ENCODE measurements at regions not wholly inside any gene's neighbourhood (a gene's known extent, or its start where the extent isn't known, plus 50 kb on each side); places are given as distances from the start of the nearest gene placed in this dataset.

DNA sequence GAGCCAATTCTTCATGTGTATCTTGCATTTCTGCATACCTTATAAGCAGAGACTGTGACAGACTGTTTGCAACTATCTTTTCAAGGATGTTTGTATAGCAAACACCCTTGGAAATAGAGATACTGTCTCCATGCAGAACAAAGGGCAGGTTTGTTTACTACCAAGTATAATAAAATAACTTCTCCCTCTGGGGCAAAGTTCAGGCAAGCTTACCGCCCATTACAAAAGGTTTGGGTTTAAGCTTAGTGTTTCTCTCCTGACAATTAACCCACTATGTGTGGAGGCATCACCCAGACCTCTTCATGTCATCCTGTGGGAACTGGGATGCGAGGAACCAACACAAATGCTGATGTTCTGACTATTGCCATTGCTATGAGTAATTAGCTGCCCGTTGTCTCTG is 479.1 kb upstream of the ZMIZ1 start:
- no CpG with 5 or more reads among the region's 3 CpGs for WGBS (ENCODE audit: extremely low coverage, insufficient coverage, low lambda C conversion rate)
- Histone ChIP-seq H3K18ac (ENCODE audit: low read length) (no peak overlapping the region), H3K79me1 (ENCODE audit: low read length) (no peaks in the 10 kb centered on the region), H2AK5ac (ENCODE audit: low read length) (no peak overlapping the region), H3K4me3 (ENCODE audit: low read length) (no peak overlapping the region), H3K4ac (ENCODE audit: low read depth, low read length) (no peak overlapping the region), H2BK120ac (ENCODE audit: low read depth, low read length) (no peak overlapping the region), H2BK15ac (replicated peaks; ENCODE audit: low read depth) (no peak overlapping the region), H3K27ac (ENCODE audit: low read depth, low read length) (no peak overlapping the region), H3K9ac (ENCODE audit: low read length) (no peak overlapping the region), H4K8ac (ENCODE audit: low read depth, low read length) (no peak overlapping the region), H3K27me3 (ENCODE audit: insufficient read depth, low read length, poor library complexity) (no peaks in the 10 kb centered on the region), H3K23ac (ENCODE audit: low read length) (no peak overlapping the region), H4K5ac (ENCODE audit: low read length) (no peak overlapping the region), H3K4me1 (ENCODE audit: control insufficient read depth, low read depth, low read length) (no peaks in the 10 kb centered on the region), H3K36me3 (ENCODE audit: control insufficient read depth, insufficient read depth, low read length) (no peaks in the 10 kb centered on the region), H3K79me2 (ENCODE audit: control insufficient read depth, insufficient read depth, low read length) (no peaks in the 10 kb centered on the region), H2BK5ac (ENCODE audit: low read length) (no peak overlapping the region), H3K4me2 (ENCODE audit: low read length) (no peak overlapping the region), H3K56ac (ENCODE audit: low read length) (no peak overlapping the region)
- DNase-seq, result no peak

DNA sequence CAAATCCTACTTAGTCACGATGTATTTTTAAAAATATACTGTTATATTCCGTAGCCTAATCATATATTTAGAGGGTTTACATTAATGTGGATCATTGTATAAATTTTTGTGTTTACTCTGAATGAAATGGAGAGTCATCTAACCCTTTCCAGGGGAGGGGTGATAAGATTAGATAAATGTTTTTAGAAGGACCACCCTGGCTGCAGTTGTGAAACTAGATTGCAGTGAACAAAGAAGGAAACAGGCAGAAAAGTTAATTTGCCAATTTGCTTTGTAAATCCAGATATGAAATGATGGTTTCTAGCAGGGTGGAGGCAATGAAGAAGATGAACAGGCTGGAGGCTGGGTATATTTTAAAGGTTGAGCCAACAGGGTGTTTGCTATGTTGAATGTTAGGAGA is 477.7 kb upstream of the ZMIZ1 start:
- H3K36me3 ChIP-seq (ENCODE audit: control insufficient read depth, insufficient read depth, low read length), result no peaks in the 10 kb centered on the region
- H3K27me3 ChIP-seq (ENCODE audit: insufficient read depth, low read length, poor library complexity), result no peaks in the 10 kb centered on the region
- H3K18ac ChIP-seq (ENCODE audit: low read length), result no peak overlapping the region
- no peak overlapping the region for H3K4me2 ChIP-seq (ENCODE audit: low read length)
- no peaks in the 10 kb centered on the region for H3K4me1 ChIP-seq (ENCODE audit: control insufficient read depth, low read depth, low read length)
- no peak overlapping the region for H2BK120ac ChIP-seq (ENCODE audit: low read depth, low read length)
- no peak overlapping the region for H2BK5ac ChIP-seq (ENCODE audit: low read length)
- no peak overlapping the region for H3K4ac ChIP-seq (ENCODE audit: low read depth, low read length)
- H3K27ac ChIP-seq (ENCODE audit: low read depth, low read length), result no peak overlapping the region
- DNase-seq, result no peak
- H3K4me3 ChIP-seq (ENCODE audit: low read length), result no peak overlapping the region
- no peaks in the 10 kb centered on the region for H3K79me1 ChIP-seq (ENCODE audit: low read length)
- no peak overlapping the region for H4K8ac ChIP-seq (ENCODE audit: low read depth, low read length)
- H4K5ac ChIP-seq (ENCODE audit: low read length), result no peak overlapping the region
- H3K79me2 ChIP-seq (ENCODE audit: control insufficient read depth, insufficient read depth, low read length), result no peaks in the 10 kb centered on the region
- no peak overlapping the region for H3K56ac ChIP-seq (ENCODE audit: low read length)
- H2AK5ac ChIP-seq (ENCODE audit: low read length), result no peak overlapping the region
- WGBS (ENCODE audit: extremely low coverage, insufficient coverage, low lambda C conversion rate), result no CpG with 5 or more reads among the region's 2 CpGs
- no peak overlapping the region for H3K9ac ChIP-seq (ENCODE audit: low read length)
- no peak overlapping the region for H2BK15ac ChIP-seq (replicated peaks; ENCODE audit: low read depth)
- no peak overlapping the region for H3K23ac ChIP-seq (ENCODE audit: low read length)

DNA sequence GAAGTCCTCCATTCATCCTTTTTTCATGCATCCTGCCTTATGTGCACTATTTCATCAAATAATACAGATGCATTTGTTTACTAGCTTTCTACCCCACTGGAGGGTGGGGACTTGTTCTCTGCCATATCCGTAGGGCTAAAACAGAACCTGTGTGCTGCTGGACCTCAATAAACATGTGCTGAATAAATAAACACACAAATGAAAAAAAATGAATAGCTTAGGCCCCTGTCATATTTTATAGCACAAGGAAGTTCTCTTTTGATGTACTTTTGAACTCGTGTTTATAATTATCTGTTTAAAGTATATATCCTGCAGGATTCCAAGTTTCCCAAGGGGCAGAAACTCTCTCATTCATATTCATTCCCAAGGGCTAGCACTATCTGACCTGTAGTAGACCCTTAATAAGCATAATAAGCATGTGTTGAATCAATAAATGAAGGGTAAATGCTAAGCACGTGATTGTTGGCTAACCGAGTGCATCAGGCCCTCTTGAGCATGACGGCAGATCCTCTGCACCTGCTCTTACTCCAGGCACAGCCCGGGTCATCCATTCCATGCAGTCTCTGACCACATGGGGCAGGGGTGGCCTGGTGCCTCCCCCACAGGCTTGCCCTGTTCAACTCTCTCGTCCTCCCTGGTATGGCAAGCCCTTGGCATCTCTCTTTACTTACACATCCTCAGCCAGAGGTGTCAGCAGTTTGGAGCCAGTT is 474.1 kb upstream of the ZMIZ1 start:
- no peak overlapping the region for H2BK120ac ChIP-seq (ENCODE audit: low read depth, low read length)
- H3K36me3 ChIP-seq (ENCODE audit: control insufficient read depth, insufficient read depth, low read length), result no peaks in the 10 kb centered on the region
- no peaks in the 10 kb centered on the region for H3K4me1 ChIP-seq (ENCODE audit: control insufficient read depth, low read depth, low read length)
- H2BK15ac ChIP-seq (replicated peaks; ENCODE audit: low read depth), result no peak overlapping the region
- no peak overlapping the region for H3K27ac ChIP-seq (ENCODE audit: low read depth, low read length)
- no peak overlapping the region for H4K5ac ChIP-seq (ENCODE audit: low read length)
- no peak overlapping the region for H3K4me2 ChIP-seq (ENCODE audit: low read length)
- H3K27me3 ChIP-seq (ENCODE audit: insufficient read depth, low read length, poor library complexity), result no peaks in the 10 kb centered on the region
- no peaks in the 10 kb centered on the region for H3K79me1 ChIP-seq (ENCODE audit: low read length)
- no peak for DNase-seq
- no peak overlapping the region for H2BK5ac ChIP-seq (ENCODE audit: low read length)
- no peaks in the 10 kb centered on the region for H3K79me2 ChIP-seq (ENCODE audit: control insufficient read depth, insufficient read depth, low read length)
- H3K23ac ChIP-seq (ENCODE audit: low read length), result no peak overlapping the region
- H3K4me3 ChIP-seq (ENCODE audit: low read length), result no peak overlapping the region
- H3K18ac ChIP-seq (ENCODE audit: low read length), result no peak overlapping the region
- H3K9ac ChIP-seq (ENCODE audit: low read length), result no peak overlapping the region
- no peak overlapping the region for H3K4ac ChIP-seq (ENCODE audit: low read depth, low read length)
- no peak overlapping the region for H2AK5ac ChIP-seq (ENCODE audit: low read length)
- WGBS (ENCODE audit: extremely low coverage, insufficient coverage, low lambda C conversion rate), result no CpG with 5 or more reads among the region's 7 CpGs
- H4K8ac ChIP-seq (ENCODE audit: low read depth, low read length), result no peak overlapping the region
- no peak overlapping the region for H3K56ac ChIP-seq (ENCODE audit: low read length)

DNA sequence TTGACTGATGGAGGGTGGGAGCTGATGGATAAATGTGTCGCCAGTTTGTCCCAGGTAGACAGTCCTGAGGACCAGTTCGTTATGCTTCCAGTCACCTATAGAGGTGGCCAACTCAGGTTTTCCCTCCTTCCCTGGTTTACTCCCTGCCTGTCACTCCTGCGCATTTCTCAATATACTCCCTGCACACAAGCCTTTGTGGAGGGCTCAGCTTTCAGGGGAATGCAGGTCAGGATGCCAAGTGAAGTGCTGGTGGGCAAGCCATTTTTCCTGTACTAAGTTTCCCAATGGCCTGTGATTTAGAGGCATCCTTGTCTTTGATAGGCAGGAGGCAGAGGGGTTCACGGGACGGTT is 473.5 kb upstream of the ZMIZ1 start:
- no peak overlapping the region for H2AK5ac ChIP-seq (ENCODE audit: low read length)
- no peak overlapping the region for H3K4ac ChIP-seq (ENCODE audit: low read depth, low read length)
- H3K4me3 ChIP-seq (ENCODE audit: low read length), result no peak overlapping the region
- no peaks in the 10 kb centered on the region for H3K79me1 ChIP-seq (ENCODE audit: low read length)
- H3K4me2 ChIP-seq (ENCODE audit: low read length), result no peak overlapping the region
- no peak overlapping the region for H3K56ac ChIP-seq (ENCODE audit: low read length)
- no peak overlapping the region for H2BK120ac ChIP-seq (ENCODE audit: low read depth, low read length)
- H3K23ac ChIP-seq (ENCODE audit: low read length), result no peak overlapping the region
- no peaks in the 10 kb centered on the region for H3K27me3 ChIP-seq (ENCODE audit: insufficient read depth, low read length, poor library complexity)
- WGBS (ENCODE audit: extremely low coverage, insufficient coverage, low lambda C conversion rate), result no CpG with 5 or more reads among the region's 5 CpGs
- no peaks in the 10 kb centered on the region for H3K4me1 ChIP-seq (ENCODE audit: control insufficient read depth, low read depth, low read length)
- no peak overlapping the region for H4K8ac ChIP-seq (ENCODE audit: low read depth, low read length)
- H3K27ac ChIP-seq (ENCODE audit: low read depth, low read length), result no peak overlapping the region
- no peaks in the 10 kb centered on the region for H3K36me3 ChIP-seq (ENCODE audit: control insufficient read depth, insufficient read depth, low read length)
- no peak overlapping the region for H2BK5ac ChIP-seq (ENCODE audit: low read length)
- H3K79me2 ChIP-seq (ENCODE audit: control insufficient read depth, insufficient read depth, low read length), result no peaks in the 10 kb centered on the region
- no peak overlapping the region for H4K5ac ChIP-seq (ENCODE audit: low read length)
- DNase-seq, result no peak
- no peak overlapping the region for H3K18ac ChIP-seq (ENCODE audit: low read length)
- no peak overlapping the region for H2BK15ac ChIP-seq (replicated peaks; ENCODE audit: low read depth)
- H3K9ac ChIP-seq (ENCODE audit: low read length), result no peak overlapping the region

DNA sequence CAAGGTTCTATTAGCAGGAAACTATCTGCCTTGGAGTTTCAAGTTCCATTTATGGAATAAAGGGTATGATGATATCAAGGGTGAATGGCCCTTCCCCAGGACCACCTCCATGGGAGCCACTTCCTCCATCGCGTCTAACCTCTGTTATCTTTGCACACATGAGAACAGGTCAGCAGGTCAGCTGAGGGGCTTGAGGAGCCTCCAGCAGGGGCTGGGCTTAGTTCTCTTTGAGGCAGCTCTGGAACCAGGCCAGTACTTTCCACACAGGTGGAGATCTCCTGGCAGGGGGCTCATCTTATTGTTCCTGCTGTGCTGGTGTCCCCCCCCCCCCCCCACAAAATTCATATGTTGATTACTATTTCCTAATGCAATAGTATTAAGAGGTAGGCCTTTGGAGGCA is 472.2 kb upstream of the ZMIZ1 start:
- H3K79me2 ChIP-seq (ENCODE audit: control insufficient read depth, insufficient read depth, low read length), result no peaks in the 10 kb centered on the region
- no peaks in the 10 kb centered on the region for H3K36me3 ChIP-seq (ENCODE audit: control insufficient read depth, insufficient read depth, low read length)
- no peak overlapping the region for H4K8ac ChIP-seq (ENCODE audit: low read depth, low read length)
- H3K4ac ChIP-seq (ENCODE audit: low read depth, low read length), result no peak overlapping the region
- H3K4me2 ChIP-seq (ENCODE audit: low read length), result no peak overlapping the region
- H3K23ac ChIP-seq (ENCODE audit: low read length), result no peak overlapping the region
- no peak overlapping the region for H3K27ac ChIP-seq (ENCODE audit: low read depth, low read length)
- H3K18ac ChIP-seq (ENCODE audit: low read length), result no peak overlapping the region
- H3K56ac ChIP-seq (ENCODE audit: low read length), result no peak overlapping the region
- H3K27me3 ChIP-seq (ENCODE audit: insufficient read depth, low read length, poor library complexity), result no peaks in the 10 kb centered on the region
- DNase-seq, result no peak
- H3K4me3 ChIP-seq (ENCODE audit: low read length), result no peak overlapping the region
- H2BK5ac ChIP-seq (ENCODE audit: low read length), result no peak overlapping the region
- no peak overlapping the region for H2BK15ac ChIP-seq (replicated peaks; ENCODE audit: low read depth)
- no peak overlapping the region for H2BK120ac ChIP-seq (ENCODE audit: low read depth, low read length)
- no peaks in the 10 kb centered on the region for H3K79me1 ChIP-seq (ENCODE audit: low read length)
- H2AK5ac ChIP-seq (ENCODE audit: low read length), result no peak overlapping the region
- H3K9ac ChIP-seq (ENCODE audit: low read length), result no peak overlapping the region
- H4K5ac ChIP-seq (ENCODE audit: low read length), result no peak overlapping the region
- no CpG with 5 or more reads among the region's 2 CpGs for whole genome bisulfite sequencing (ENCODE audit: extremely low coverage, insufficient coverage, low lambda C conversion rate)
- no peaks in the 10 kb centered on the region for H3K4me1 ChIP-seq (ENCODE audit: control insufficient read depth, low read depth, low read length)

All from mesendoderm (in vitro differentiated cells).